ENCODE measurements at regions not wholly inside any gene's neighbourhood (a gene's known extent, or its start where the extent isn't known, plus 50 kb on each side); places are given as distances from the start of the nearest gene placed in this dataset.

GRCh38 chr2:3073041-3073595 is 304.5 kb downstream of the EIPR1 start:
- no peak for TF ChIP-seq POLR2A (IDR thresholded peaks at IDR 0.05)
- TF ChIP-seq CTCF (IDR thresholded peaks at IDR 0.05), result no peak

All from lower leg skin (tissue), 3 donors.